GM18867 (cell line): ENCODE measurements at regions not wholly inside any gene's neighbourhood (a gene's known extent, or its start where the extent isn't known, plus 50 kb on each side); places are given as distances from the start of the nearest gene placed in this dataset.
"Not testable (repeated sequence)": the region's sequence is repeated elsewhere in the genome, so short reads cannot be mapped to it uniquely, and the experiment has no call there.

ENCODE experiments used
- ATAC-seq: cut with Tn5 transposase; IDR thresholded peaks from one replicate; pipeline ENCODE4 v1.9.1; 2021; ENCODE audit warnings: mild to moderate bottlenecking, moderate library complexity; ENCODE audit not compliant: unreplicated experiment

DNA sequence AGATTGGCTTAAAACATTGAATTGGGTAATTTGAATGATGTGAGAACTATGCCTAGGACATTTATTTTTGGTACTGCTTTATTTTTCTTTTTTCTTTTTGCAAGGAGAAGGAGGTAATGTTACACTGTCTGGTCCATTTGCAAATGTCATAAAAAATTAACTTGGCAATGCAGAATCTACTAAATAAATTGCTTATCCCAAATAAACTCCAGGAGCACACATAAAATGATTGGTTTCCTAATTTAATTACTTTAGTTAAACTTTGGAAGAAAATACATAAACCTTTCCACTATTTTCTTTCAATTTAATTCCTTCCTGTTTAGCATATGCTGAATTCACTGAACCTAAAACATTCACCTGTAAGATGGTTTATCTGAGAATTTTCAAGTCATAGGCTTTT, 238.4 kb upstream of the ETAA1 start:
- no peak for ATAC-seq

DNA sequence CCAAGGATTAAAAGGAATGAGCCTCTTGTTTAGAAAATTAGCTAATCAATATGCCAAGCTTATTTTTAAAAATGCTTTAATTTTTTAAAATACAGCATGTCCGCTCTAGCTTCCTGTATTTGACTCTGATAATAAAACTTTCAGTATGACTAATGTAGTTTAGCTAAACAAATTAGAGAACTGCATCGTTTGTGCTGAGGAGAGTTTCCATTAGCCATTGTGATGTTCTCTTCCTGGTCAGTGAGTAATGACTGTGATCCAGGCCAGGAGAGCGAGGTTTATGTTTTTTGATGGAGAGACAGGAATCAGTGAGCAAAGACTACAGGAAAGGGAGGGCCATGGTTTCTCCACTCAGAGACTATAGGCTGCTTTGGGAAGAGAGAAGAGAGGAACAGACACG, 237.2 kb upstream of the ETAA1 start:
- ATAC-seq: peak; percentile 81

DNA sequence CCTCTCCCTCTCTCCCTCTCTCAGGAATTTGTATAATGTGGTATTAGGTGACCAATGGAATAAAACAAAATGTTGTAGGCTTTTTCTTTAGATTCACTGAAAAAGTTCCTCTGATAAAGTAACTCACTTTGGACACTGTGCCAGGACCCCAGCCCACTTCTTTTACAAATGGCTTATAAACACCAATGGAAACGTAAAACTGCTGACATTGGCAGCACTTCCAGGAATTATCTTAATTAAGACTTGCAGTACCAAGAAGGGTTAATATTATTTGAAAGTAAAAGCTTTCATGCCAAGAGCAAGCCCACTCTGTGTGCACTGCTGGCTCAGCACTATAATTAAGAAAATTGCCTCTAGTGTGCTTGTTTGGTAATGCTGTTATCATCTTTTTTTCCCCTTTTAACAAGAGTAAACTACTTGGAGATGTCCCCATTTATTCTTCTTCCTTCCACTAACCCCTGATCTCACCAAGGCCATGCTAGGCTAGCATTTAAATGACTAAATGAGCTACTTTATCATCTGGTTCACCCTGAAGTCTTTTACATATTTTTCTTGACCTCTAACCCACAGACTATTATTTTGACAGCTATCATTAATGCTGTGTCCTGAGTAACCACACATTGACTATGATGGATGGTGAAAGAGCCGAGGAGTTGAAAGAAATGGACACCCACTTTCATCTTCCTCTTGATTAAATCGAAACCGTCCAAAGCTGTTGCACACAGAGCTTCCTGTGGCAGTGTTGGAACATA, 232.2 kb upstream of the ETAA1 start:
- no peak for ATAC-seq

DNA sequence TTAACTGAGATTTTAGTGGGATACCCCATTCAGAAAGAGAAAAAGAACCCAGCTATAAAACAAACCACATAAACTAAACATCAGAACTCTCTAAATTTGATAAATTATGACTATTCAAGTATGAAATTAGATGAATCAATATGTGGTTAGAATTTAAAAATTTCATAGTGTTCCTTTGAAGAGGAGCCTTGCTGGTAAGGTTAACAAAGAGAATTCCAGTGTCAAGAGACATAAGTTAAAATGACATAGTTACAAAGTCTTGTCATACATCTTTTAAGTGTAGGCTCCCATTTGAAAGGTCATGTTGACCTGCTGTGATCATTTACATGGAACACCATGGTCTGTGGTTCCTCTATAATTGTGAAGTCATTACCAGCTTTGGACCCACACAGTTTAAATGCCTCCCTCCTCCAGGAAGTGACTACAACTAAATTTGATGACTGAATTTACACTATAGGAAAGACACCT, 231.6 kb upstream of the ETAA1 start:
- ATAC-seq: no peak

DNA sequence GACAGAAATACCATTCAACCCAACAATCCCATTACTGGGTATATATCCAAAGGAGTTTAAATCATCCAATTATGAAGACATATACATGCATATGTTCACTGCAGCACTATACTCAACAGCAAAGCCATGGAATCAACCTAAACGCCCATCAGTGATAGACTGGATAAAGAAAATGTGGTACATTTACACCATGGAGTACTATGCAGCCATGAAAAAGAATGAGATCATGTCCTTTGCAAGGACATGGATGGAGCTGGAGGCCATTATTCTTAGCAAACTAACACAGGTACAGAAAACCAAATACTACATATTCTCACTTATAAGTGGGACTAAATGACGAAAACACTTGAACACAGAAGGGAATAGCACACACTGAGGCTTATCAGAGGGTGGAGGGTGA, 230.6 kb upstream of the ETAA1 start:
- ATAC-seq: not testable (repeated sequence)

DNA sequence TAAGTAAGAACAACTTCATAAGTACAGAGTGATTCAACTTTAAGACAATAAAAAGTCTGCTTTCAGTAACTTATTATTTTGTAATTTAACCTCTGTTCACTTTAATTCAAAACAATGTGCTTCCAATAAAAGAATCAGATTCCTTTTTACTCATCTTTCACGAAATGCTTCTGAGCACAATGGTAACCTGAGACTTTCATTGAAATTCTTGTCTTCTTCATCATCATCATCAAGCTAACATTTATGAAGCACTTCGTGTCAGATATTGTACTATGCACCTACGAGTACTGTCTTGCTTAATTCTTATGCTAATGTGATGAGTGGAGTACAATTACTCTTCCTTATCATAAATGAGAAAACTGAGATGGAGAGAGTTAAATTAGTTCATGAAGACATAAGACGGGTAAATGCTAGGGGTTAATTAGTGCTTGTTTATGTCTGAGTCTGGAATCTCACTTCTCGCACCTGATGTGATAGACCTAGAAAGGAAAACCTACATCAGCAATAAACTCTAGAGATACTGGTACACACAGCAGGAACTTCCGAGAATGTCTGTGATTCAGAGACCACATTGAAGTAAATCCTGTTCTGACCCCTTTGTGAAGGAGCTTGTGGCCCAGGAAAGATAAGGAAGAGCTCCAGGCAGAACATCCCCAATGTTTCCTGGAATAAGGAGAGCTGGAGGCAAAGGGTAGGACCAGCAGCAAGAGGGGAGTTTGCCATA, 227.6 kb upstream of the ETAA1 start:
- ATAC-seq: no peak

DNA sequence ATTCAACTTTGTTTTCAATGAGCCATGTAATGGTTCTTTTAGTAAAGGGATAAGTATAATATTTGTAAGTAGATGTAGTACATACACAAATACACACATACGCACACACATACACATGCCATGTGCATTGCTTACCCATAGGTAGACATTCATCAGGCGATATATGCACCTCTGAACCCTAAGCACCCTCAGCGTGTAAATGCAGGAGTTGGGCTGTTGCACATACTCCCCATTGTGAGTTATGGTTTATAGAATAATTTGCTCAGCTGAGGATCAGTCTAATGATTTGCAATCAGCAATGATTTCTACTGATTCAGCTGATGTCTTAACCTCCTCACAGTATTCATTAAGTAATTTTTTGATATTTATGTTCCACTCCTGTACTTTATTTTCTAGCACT, 217.6 kb upstream of the ETAA1 start:
- ATAC-seq: no peak

DNA sequence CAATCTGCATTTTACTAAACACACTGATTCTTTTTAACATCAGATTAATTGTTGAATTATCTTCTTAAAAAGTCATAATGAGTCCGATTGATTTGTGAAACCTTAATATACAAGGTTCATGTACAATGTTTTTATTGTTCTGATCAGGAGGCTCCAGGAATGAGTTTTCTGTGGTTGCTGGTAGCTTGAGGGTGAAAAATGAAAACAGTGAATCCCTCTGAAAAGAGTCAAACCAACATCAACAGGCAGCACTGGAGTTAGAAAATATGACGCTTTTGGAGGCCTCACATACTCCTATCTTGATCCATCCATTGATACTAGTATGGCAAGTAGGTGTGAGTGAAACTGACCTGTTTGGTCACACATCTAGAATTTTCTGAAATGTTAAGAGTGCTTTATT, 216.3 kb upstream of the ETAA1 start:
- no peak for ATAC-seq

DNA sequence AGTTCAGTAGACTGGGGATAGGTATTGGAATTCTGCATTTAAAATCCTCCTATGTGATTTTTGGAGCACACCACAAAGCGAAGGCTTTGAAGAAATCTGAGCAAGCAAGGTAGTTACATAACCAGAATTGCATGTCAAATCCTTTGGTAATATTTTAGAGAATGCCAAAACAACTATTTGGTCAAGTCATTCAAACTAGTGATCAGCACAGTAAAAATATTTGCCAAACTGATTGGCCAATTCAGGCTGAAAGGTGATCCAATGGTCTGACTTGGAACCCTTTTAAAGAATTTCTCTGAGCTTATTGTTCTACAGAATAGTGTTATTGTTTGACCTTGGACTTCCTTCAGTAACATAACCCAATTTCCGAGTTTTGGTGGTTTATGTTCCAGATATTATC, 214.2 kb upstream of the ETAA1 start:
- no peak for ATAC-seq

DNA sequence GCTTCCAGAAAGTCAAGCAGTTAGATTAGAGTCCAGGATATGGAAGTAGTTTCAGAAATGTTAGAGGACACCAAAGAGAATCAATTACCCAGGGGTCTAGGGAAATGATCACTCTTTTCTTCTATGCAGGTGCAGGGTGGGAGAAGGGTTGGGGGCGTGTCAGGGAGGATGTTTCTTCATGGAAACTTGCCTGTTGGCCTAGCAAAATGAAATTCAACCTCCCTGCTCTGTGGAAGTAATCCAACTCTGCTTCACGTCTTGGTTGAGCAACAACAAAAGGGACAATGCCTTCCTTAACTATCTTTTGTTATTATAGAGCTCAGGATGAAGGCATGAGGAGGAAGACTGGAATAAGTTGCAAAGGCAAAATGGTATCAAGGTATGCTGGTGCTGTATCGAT, 210.8 kb upstream of the ETAA1 start:
- no peak for ATAC-seq

DNA sequence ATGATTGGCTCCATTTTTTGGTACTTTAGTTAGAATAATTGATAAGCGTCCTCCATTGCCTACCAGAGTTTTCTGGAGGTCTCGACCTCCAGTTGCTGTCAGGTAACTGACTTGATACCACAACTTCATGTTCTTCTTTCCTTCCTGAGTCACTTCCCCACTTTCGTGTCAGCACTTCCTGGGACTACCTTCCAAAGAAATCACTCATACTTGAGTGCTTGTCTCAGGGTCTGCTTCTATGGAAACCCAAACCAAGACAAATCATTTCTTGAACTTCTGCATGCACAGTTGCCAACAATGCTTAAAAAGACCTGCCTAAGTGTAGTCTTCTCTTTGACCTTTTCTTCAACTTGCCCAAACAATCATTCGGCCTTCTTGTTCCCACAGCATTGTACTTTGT, 210.3 kb upstream of the ETAA1 start:
- no peak for ATAC-seq

DNA sequence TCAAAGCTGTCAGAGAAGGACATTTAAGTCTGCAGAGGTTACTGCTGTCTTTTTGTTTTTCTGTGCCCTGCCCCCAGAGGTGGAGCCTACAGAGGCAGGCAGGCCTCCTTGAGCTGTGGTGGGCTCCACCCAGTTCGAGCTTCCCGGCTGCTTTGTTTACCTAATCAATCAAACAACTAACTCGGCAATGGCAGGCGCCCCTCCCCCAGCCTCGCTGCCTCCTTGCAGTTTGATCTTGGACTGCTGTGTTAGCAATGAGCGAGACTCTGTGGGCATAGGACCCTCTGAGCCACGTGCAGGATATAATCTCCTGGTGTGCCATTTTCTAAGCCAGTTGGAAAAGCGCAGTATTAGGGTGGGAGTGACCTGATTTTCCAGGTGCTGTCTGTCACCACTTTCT, 201.8 kb upstream of the ETAA1 start:
- ATAC-seq: not testable (repeated sequence)

DNA sequence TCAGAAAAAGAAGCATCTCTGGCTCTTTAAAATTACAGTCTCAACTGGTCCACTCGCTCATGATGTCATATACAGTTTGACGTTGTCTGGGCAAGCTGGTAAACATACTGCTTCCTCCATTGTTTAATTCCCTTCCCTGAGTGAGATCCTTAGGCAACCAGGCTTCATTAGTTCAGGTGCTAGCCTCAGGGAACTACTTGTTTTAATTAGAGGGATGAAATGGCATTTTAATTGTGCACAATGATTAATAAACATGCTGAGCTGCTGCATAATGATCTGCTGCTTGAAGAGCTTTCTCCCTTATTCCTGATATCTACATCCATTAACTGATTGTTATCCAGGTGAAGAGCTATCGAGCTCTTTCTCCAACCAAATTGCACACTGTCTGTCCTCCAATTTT, 195.6 kb upstream of the ETAA1 start:
- ATAC-seq: no peak

DNA sequence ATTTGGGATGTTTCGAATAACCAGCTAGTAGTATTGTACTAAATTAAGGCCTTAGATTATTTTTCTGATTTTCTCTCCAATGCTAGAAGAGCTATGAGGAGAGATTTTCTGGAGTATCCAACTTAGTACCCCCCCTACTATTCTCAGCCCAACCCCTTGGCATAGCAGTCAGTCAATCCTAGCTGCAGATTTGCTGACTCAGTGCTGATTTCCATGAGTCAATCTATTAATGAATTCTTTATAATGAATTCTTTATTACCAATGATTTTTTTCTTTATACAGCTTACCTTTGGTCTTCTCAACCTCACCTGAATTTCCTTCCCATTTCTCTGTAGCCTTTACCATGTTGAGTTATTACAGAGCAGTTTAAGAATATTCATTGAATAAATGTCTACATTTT, 192.8 kb upstream of the ETAA1 start:
- no peak for ATAC-seq

DNA sequence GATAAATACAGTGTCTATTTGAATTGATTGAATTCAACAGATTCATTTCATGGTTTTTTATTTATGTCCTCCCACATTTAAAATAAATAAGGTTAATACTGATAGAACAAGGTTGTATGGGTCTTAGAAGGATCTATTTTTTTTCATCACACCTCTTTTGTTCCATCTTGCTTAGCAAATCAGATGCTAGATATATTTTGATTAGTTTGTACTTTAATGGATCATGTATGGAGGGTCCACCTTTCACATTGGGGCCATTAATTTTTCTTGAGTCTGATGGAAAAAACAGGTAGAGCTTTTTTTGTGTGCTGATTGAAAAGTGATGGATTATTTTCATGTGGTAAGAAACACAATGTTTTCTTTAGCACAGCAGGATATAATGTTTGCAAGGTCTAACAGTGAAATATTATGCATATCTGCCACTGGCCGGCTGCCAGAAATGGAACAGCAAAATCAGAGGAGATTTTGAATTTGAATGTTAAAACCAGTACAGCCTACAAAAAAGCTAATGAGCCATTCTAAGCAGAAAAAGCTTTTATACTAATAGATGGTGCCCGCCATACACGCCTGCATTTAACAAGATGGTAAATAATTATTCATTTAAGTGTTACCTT, 188.1 kb upstream of the ETAA1 start:
- no peak for ATAC-seq

DNA sequence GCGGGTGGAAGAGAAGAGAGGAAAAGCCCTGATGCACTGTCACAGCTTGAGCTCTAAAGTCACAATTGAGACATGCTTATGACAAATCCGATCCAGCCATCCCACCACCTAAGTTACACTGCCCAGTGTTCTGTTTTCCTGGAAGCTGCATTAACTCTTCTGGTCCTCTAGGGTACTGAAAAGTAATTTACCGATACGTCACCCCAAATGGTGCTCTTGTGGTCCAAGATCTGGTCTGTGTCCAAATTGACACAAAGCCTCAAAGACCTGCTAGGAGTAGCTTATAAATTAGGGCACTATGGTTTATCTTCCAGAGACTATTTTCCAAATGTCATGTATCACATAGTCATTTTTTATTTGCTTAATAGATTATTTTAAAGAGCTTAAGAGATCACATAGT, 186.7 kb upstream of the ETAA1 start:
- ATAC-seq: no peak

DNA sequence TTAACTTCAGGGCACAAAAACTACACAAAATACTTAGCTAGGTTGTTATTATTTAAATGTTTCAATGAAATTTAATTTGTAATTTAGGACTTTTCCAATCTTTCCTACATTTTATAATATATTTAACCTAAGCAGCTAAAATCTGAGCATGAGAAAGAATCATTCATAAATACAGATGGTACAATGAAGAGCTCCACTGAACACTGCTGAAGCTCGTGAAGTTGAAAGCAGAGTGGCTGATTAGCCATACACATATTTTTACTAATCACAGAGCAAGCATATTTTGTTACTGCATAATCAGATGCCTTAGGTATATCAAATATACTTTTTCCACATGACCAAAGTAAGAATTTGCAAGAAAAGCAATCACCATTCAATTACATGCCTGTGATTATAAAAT, 184.9 kb upstream of the ETAA1 start:
- ATAC-seq: no peak

DNA sequence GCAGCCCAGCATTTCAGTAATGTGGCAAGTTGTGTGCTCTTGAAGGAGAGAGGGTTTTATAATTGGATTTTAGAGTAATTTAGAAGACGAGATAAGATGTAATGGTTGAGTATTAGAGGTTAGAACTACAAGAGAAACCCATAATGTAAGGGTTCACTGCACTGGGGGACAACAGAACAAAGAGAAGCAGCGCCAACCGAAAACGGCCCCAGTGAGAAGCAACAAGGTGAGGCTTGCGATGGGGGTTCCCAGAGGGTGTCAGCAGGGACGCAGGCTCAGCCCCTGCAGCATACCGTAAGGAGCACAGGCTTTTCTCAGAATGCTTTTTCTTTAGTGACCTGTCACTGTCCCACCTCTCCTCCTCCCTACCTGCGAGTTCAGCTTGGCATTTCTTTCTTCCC, 183.9 kb upstream of the ETAA1 start:
- ATAC-seq: no peak

DNA sequence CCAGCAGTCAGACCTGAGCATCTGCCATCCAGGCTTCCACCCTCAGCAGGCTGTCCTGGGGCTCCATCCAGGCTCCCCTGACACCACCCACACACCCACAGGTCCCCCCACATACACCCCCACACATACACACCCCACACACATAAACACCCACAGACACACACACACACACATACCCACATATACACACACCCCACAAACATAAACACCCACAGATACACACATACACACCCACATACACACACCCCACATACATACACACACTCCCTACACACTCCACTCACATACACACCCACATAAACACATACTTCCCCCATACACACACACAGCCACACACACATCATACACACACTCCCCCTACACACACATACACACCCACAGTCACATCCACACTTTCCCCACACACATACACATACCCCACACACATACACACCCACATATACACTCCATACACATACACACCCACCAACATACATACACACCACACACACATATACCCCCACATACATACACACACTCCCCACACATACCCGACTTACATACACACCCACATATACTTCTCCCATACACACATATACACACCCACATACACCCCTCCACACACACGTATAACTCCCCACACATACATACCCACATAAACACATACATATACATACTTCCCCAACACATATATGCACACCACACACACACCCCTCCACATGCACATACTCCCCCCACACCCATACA, 183.3 kb upstream of the ETAA1 start:
- no peak for ATAC-seq

DNA sequence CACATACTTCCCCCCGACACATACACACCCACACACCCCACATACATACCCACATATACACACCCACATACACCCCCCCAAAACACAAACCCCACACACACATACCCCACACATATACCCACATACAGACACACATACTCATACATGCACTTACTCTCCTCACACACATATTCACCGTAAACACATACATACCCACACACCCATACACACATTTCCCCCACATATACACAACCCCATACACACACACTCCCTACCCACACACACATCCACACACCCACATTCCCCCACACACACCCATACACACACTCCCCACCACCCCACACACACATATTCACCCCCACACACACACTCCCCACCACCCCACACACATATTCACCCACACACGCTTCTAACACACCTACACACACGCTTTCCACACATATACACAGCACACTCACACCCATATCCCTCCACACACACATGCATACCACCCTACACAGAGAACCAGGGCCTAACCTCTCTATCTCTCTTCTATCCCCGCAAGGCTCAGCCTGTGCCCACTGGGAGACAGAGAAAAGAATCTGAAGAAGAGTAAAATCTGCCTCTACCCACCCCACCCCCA, 182.4 kb upstream of the ETAA1 start:
- no peak for ATAC-seq
